Spleen (tissue), 11 donors: ENCODE measurements at regions not wholly inside any gene's neighbourhood (a gene's known extent, or its start where the extent isn't known, plus 50 kb on each side); places are given as distances from the start of the nearest gene placed in this dataset.

Source experiments
- DNase-seq: peaks from one replicate; pipeline ENCODE4 v3.0.0-alpha.2; 2020
- H3K27ac ChIP-seq, 8 donors: fragments of 200-600 bp; sonication (generic) in 7 of 8; 1 replicate in 4 of 8; 2 replicates in 4 of 8; pipeline versions ENCODE4 v1.5.0 to v1.8.0; 2016 to 2021; ENCODE audit warnings: inconsistent platforms in 4 of 8, mild to moderate bottlenecking in 4 of 8, moderate library complexity in 1 of 8
- H3K27me3 ChIP-seq, 7 donors: fragments of 200-600 bp; sonication (generic) in 6 of 7; replicated peaks in 1 of 7; 1 replicate in 4 of 7; 2 replicates in 3 of 7; pipeline versions ENCODE4 v1.5.0 to v1.8.0; 2016 to 2021; ENCODE audit warnings: inconsistent platforms in 3 of 7, mild to moderate bottlenecking in 1 of 7
- H3K36me3 ChIP-seq, 6 donors: fragments of 200-600 bp; sonication (generic) in 5 of 6; 1 replicate in 4 of 6; 2 replicates in 2 of 6; pipeline versions ENCODE4 v1.5.0 to v1.8.0; 2016 to 2021; ENCODE audit warnings: inconsistent platforms in 2 of 6
- H3K4me1 ChIP-seq, 6 donors: fragments of 200-600 bp; sonication (generic) in 5 of 6; 1 replicate in 3 of 6; 2 replicates in 3 of 6; pipeline versions ENCODE4 v1.5.0 to v1.8.0; 2016 to 2021; ENCODE audit warnings: inconsistent platforms in 3 of 6
- H3K4me3 ChIP-seq, 8 donors: fragments of 200-600 bp; sonication (generic) in 7 of 8; 1 replicate in 4 of 8; 2 replicates in 4 of 8; pipeline versions ENCODE4 v1.5.0 to v1.8.0; 2016 to 2021; ENCODE audit warnings: inconsistent platforms in 4 of 8, mild to moderate bottlenecking in 4 of 8, moderate library complexity in 2 of 8
- H3K9me3 ChIP-seq, 8 donors: fragments of 200-600 bp; sonication (generic) in 7 of 8; 1 replicate in 4 of 8; 2 replicates in 4 of 8; pipeline versions ENCODE4 v1.5.0 to v1.8.0; 2016 to 2021; ENCODE audit warnings: inconsistent platforms in 4 of 8
- POLR2A ChIP-seq, 3 donors: fragments of 450-650 bp; IDR thresholded peaks; one replicate each; pipeline ENCODE4 v1.5.1; 2017; ENCODE audit warnings: antibody characterized with exemption in 3 of 3, mild to moderate bottlenecking in 1 of 3
- POLR2AphosphoS5 ChIP-seq, 3 donors: sonication (generic); formaldehyde crosslinking; IDR thresholded peaks; one replicate each; pipeline ENCODE4 v1.5.1; 2017; ENCODE audit warnings: antibody characterized with exemption in 3 of 3
- WGBS, 5 donors: extraction: QIAGEN DNeasy Blood & Tissue Kit in 3 of 5; methylation state at CpG; one replicate each; pipeline versions ENCODE4 v1.1.5 to v1.1.7; 2013 to 2018; 5-methylcytosine and 5-hydroxymethylcytosine counted together
- intact Hi-C: fragments of 100-400 bp; cut with DNase I; formaldehyde crosslinking; loops from one replicate; pipeline ENCODE4 v1.15.0; 2023; ENCODE audit warnings: low total_unique reads
- TF ChIP-seq, protein P1 (sequence below), 11 experiments: fragments of 200-600 bp in 7 of 11; fragments of 450-650 bp in 4 of 11; sonication (generic) in 4 of 11; IDR thresholded peaks in 8 of 11; conservative IDR thresholded peaks in 3 of 11; 1 replicate in 7 of 11; 2 replicates in 4 of 11; pipeline versions ENCODE4 v1.4.0 to v1.8.0; 2016 to 2021; ENCODE audit warnings: antibody characterized with exemption in 11 of 11, inconsistent platforms in 4 of 11, mild to moderate bottlenecking in 1 of 11
- donor health status: healthy with polysubstance abuse.
- donor health status: DM: no; HTN: no; CAD: no; lungs with moderate emphysema.
- donor health status: DM: no; HTN: no; CAD: no.
- donor health status: Bipolar disorder and iron deficiency.
- donor health status: healthy.
- donor health status: DM: no; HTN: no; CAD: no.
- donor health status: DM: yes; HTN: yes; CAD: no.

DNA sequence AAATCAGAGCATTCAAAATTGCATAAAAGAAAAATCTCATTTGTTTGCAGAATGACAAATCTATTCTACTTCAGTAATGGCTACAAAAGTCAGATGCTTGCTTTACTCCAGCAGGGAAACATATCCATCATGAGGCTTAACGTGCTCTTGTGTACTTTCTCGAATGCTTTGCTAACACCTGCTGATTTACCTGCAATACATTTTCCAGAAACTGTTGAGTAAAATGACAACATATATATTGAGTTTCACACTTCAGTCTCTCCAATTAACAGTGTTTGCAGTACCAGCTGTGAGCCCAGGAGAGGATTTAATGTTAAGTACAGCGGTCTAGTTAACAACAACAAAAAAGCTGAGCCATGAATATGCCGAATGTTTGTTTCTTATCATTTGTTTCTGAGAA is 391.5 kb upstream of the SMC2 start:
- no peak overlapping the region for H3K4me3 ChIP-seq
- no peaks in the 10 kb centered on the region for H3K4me1 ChIP-seq
- TF ChIP-seq, protein P1, sequence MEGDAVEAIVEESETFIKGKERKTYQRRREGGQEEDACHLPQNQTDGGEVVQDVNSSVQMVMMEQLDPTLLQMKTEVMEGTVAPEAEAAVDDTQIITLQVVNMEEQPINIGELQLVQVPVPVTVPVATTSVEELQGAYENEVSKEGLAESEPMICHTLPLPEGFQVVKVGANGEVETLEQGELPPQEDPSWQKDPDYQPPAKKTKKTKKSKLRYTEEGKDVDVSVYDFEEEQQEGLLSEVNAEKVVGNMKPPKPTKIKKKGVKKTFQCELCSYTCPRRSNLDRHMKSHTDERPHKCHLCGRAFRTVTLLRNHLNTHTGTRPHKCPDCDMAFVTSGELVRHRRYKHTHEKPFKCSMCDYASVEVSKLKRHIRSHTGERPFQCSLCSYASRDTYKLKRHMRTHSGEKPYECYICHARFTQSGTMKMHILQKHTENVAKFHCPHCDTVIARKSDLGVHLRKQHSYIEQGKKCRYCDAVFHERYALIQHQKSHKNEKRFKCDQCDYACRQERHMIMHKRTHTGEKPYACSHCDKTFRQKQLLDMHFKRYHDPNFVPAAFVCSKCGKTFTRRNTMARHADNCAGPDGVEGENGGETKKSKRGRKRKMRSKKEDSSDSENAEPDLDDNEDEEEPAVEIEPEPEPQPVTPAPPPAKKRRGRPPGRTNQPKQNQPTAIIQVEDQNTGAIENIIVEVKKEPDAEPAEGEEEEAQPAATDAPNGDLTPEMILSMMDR (IDR thresholded peaks at IDR 0.05 in 8 of 11, conservative IDR thresholded peaks at IDR 0.05 in 3 of 11), result no peak
- no peak for TF ChIP-seq POLR2AphosphoS5 (IDR thresholded peaks at IDR 0.05)
- no peak for TF ChIP-seq POLR2A (IDR thresholded peaks at IDR 0.05)
- intact Hi-C loops, result loop anchor here (10.0 kb wide), 1 partner anchor 58 kb away; no protein-coding TSS in a partner anchor
- H3K9me3 ChIP-seq, result peaks cover 0 to 5% (median 0%) of the 10 kb centered on the region in 8 donors
- DNase-seq, result no peak
- no peaks in the 10 kb centered on the region for H3K36me3 ChIP-seq
- 66 to 79% (median 70%) methylated on average over 4 of the region's 4 CpGs for WGBS, 5 donors
- no peaks in the 10 kb centered on the region for H3K27me3 ChIP-seq
- no peak overlapping the region for H3K27ac ChIP-seq

DNA sequence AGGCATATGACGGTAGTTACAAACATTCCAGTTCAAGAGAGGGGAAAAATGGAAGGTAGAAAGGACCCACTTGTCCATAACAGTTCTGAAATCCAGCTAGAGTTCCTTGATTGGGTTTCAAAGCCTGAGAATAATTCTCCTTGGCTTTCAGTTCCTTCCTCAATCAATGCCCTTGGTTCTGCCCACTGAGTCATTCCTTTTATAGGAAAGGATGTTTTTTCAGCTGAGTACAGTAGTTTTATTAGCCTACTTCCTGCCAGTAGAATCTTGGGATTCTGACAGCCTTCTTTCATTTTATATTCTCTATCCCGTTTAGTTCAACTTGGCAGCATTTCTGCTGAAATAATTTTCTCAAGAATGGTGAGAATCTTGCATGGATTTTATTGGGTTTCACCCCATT is 386.9 kb upstream of the SMC2 start:
- no peak overlapping the region for H3K4me3 ChIP-seq
- WGBS, 5 donors, result 58 to 83% (median 62%) methylated on average over 2 of the region's 2 CpGs
- H3K27ac ChIP-seq, result no peak overlapping the region
- no peak for TF ChIP-seq POLR2A (IDR thresholded peaks at IDR 0.05)
- TF ChIP-seq, protein P1 (IDR thresholded peaks at IDR 0.05 in 8 of 11, conservative IDR thresholded peaks at IDR 0.05 in 3 of 11), result no peak
- no peak for TF ChIP-seq POLR2AphosphoS5 (IDR thresholded peaks at IDR 0.05)
- H3K36me3 ChIP-seq, result no peaks in the 10 kb centered on the region
- DNase-seq, result no peak
- peaks cover 0 to 15% (median 3%) of the 10 kb centered on the region in 8 donors for H3K9me3 ChIP-seq
- intact Hi-C loops, result loop anchor here (10.0 kb wide), 1 partner anchor 62 kb away; no protein-coding TSS in a partner anchor
- H3K4me1 ChIP-seq, result no peaks in the 10 kb centered on the region
- H3K27me3 ChIP-seq, result no peaks in the 10 kb centered on the region

DNA sequence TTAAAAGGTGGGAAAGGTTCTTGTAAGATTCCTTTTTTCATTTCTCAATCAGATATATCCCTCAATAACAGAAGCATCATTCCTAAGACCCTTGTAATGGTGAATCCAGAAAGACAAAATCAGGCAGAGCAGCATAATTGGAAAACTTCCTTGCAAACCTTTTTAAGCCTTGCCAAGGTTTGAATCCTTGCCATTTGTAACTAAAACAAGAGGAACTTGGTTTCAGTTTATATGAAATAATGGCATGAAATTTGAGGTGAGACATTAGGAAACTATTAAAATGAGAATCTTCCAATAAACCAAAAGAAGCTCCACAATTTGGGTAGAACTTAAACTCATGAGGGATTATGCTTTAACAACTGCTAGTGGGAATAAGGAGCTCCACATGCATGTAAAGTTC is 384.7 kb upstream of the SMC2 start:
- Histone ChIP-seq H3K27ac (no peak overlapping the region), H3K9me3 (peaks cover 0 to 19% (median 3%) of the 10 kb centered on the region in 8 donors)
- no peak for TF ChIP-seq POLR2AphosphoS5 (IDR thresholded peaks at IDR 0.05)
- TF ChIP-seq, protein P1 (IDR thresholded peaks at IDR 0.05 in 8 of 11, conservative IDR thresholded peaks at IDR 0.05 in 3 of 11), result no peak
- TF ChIP-seq POLR2A (IDR thresholded peaks at IDR 0.05), result no peak

DNA sequence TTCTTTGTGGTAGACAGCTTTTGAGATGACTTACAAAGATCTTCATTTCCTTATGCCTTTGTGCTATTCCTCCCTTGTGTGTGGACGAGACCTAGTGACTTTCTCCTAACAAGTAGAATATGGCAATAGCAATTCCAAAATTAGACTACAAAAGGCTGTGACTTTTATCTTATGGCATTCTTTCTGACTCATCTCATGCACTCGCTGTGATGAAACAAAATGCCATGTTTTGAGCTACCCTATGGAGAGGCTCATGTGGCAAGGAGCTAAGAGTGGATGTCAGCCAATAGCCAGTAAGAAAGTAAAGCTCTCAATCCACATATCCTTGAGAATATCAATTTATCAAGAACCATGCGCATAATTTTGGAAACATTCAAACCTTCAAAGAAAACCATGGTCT is 380.5 kb upstream of the SMC2 start:
- WGBS, 5 donors, result 76 to 89% (median 79%) methylated on average over 3 of the region's 3 CpGs
- Histone ChIP-seq H3K36me3 (no peaks in the 10 kb centered on the region), H3K9me3 (peaks cover 0 to 19% (median 3%) of the 10 kb centered on the region in 8 donors), H3K4me3 (no peak overlapping the region), H3K27ac (no peak overlapping the region), H3K27me3 (no peaks in the 10 kb centered on the region), H3K4me1 (no peaks in the 10 kb centered on the region)
- no peak for DNase-seq
- TF ChIP-seq, protein P1 (IDR thresholded peaks at IDR 0.05 in 8 of 11, conservative IDR thresholded peaks at IDR 0.05 in 3 of 11), result no peak
- TF ChIP-seq POLR2AphosphoS5 (IDR thresholded peaks at IDR 0.05), result no peak
- no peak for TF ChIP-seq POLR2A (IDR thresholded peaks at IDR 0.05)
- intact Hi-C loops, result no loop called here

More for the DNA sequence above, 384.7 kb upstream of the SMC2 start:
- no peaks in the 10 kb centered on the region for H3K27me3 ChIP-seq
- intact Hi-C loops, result loop anchor here (10.0 kb wide), 1 partner anchor 65 kb away; no protein-coding TSS in a partner anchor
- no peak for DNase-seq
- H3K4me1 ChIP-seq, result no peaks in the 10 kb centered on the region
- H3K36me3 ChIP-seq, result no peaks in the 10 kb centered on the region
- no peak overlapping the region for H3K4me3 ChIP-seq
